GM19193 (cell line): ENCODE measurements at regions not wholly inside any gene's neighbourhood (a gene's known extent, or its start where the extent isn't known, plus 50 kb on each side); places are given as distances from the start of the nearest gene placed in this dataset.

Experiments
- POLR2A ChIP-seq: IDR thresholded peaks from 4 replicates; pipeline ENCODE4 v1.6.1; 2011; ENCODE audit not compliant: insufficient read depth, insufficient read length; ENCODE audit errors: extremely low read depth

DNA sequence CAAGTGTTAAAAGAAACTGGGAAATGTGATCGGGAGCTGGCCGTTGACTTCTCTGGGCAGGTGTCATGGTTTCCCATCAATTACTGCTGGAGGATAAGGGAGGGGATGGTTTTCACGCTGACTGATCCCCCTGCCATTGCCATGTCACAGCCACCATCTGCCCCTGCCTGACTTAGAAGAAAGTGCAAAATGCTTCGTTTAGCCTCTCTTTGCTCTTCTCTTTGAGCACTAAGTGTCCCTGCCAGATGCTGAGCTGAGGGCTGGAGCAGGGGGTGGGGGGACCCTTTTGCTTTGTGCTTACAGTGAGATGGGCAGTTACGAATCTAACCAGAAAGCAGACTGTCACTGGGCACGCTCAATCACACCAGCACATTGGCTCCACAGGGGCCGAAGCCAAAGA, 138.4 kb upstream of the ALDH1B1 start:
- no peak for TF ChIP-seq POLR2A

DNA sequence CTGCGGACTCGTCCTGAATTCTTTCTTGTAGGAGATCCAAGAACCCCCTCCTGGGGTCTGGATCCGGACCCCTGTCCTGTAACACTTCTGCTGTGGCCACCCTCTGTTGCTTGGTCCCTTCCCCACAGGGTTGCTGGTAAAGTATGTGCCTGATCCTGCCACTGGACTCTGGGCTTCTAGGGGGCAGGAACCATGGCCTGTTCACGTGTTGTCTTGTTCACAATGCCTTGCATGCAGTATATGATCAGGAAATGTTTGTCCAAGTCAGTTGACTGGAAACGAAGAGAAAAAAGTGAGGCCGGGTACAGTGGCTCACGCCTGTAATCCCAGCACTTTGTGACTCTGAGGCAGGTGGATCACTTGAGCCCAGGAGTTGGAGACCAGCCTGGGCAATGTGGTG, 139.3 kb upstream of the ALDH1B1 start:
- TF ChIP-seq POLR2A, result no peak

DNA sequence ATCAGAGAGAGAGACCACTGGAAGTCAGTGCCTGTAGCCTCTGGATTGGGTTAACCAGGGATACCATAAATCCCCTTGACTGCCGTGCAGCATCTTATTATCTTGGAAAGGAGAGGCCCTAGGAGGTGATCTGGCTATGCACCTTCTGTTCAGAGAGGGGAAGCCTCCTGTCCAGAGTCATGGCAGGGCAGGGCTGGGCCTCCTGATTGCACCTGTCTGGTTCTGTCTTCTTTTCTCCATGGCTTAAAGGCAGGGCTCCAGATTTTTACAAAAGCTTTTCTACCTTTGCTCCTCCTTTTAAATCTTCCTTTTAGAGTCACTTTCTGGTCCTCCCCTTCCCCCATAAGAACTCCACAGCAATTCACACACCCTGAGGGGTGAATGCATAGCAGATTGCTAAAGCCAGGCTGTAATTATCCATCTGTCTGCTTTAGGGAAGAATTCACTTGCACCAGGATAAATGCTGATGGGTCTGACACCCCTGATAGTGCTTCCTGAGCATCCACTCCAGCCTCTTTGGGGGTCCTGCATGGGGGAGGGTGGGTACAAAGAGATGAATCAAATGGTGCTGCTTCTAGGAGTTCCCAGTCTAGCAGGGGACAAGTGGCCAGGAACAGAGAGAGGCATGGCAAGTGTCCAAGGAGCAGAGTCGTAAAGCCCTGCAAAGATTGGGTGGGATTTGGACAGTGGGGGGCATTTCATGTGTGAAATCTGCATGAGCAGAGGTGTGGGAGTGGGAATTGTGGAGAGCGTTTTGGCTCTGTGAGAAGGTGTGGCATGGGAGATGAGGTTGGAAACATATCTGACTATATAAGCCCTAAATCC, 141.3 kb upstream of the ALDH1B1 start:
- no peak for TF ChIP-seq POLR2A

DNA sequence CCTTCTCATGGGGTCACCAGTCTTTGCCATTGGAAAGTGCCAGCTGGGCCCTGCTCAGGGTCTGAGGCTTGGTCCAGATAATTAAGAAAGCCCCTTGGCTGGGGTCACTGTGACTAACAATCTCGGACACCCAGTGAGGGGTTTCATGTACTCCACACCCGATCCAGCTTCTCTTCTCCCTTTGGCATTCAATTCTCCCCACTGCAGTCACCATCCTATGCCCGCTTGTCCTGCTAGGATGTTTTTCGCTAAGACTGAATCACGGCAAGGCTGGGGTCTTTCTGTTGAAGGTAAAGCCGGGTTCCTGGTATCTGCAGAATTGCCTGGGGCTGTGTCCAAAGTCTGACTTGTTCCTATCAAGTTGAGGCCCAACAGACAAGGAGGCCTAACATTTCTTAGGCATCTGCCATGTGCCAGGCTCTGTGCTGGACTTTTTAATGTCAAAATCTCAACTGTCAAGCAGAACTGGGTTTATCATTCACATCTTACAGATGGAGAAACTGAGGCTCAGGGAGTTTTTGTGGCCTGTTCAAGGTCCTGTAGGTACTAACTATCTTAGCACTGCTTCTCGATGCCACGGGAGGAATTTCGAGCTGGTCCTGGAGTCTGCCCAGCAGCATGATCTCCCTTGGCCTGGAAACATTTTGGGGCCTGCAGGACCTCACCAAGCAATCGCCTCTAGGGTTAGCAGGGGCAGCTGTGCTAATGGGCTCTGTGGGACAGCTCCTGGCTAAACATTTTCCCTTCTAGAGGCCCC, 142.0 kb upstream of the ALDH1B1 start:
- TF ChIP-seq POLR2A, result no peak

DNA sequence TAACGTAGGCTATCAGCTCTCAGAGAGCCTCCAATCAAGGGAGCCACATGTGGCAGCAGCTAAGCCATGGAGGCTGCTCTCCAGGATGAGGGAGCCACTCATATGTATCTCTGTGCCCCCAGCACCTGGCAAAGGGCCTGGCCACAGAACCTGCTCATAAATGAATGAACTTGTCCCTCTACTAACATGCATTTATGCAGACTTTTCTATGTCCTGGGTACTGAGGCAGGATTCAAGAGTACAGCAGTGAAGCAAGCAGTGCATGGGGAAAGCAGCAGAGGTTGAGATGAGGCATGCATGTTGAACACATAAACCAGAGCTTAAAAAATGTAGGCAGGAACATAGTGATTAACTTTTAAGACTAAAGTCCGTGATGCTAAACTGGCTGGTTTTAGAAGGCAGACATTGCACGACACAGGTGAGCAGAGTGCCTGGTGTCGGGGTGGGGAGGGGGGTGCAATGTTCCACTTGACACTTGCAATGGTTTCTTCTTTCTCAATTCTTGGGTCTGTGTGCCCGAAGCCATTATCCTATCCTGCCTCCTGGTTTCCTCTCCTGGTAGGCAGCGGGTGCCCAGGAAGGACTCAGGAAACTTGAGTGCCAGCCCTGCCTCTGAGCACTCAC, 142.8 kb upstream of the ALDH1B1 start:
- TF ChIP-seq POLR2A, result no peak

DNA sequence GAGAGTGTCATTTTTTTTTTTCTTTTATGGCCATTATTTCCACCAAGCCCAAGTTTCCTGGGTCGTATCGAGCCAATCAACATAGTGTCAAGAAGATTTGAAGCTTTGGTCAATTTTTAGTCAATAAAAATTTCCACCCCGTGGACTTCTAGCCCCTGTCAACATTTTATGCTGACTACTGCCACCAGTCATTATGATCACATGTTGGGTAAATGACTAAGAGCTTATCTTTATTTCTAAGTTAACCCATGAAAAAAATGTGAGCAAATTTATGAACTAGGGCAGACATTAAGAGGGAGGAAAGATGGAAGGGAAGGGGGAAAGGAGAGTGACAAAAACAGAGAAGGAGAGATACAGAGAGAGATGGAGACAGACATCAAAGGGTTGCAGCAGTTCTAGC, 143.5 kb upstream of the ALDH1B1 start:
- no peak for TF ChIP-seq POLR2A

DNA sequence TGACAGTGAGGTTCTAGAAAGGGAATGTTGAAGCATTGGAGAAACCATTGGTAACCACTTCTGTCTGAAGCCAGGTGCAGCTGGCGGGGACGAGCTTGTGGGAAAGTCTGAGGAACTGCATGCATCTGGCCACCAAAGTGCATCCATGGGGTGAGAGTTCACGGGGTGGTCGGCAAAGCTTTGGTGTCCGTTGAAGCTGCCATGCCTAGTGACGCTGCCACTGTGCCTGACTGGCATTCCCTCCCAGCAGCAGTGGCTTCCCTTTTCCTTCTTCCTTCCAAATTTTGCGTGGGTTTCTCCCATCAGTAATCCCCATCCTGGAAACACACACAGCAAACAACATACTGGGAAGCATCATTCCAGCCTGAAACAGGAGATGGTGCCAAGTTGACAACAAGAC, 145.7 kb upstream of the ALDH1B1 start:
- no peak for TF ChIP-seq POLR2A

DNA sequence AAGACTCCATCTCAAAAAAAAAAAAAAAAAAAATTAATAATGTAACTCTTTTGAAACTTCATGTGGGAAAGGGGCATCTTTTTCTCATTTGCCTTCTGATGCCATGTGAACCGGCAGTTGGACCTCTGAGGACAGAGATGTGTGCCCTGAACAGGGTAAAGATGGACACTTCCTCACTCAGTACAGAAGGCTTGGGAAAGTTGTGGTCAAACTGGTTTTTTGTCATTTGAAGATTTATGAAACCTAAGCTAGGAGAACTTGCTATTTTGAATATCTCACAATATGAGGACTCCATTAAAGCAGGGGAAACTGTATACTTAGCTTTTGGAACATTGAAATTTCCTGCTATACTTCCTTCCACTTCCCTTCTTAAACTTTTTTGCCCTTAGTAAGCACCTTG, 147.5 kb upstream of the ALDH1B1 start:
- no peak for TF ChIP-seq POLR2A

DNA sequence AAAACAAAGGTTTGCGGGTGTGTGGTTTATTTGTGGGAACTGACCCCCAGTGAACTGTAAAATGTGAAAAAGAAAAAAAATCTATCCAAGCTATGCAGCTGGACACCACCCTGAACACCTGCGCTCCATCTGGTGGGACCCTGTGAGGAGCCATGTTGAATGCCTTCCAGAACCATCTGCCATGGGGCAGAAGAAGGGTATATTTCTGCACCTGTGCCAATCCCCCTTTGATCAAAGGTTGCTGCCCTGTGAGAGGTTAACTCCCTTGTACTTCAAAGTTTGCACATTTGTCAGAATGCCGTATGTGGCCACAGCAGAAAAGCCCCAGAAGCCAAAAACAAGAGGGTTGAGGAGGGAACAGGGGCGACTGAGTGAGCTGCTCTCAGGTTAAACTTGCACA, 148.5 kb upstream of the ALDH1B1 start:
- no peak for TF ChIP-seq POLR2A

DNA sequence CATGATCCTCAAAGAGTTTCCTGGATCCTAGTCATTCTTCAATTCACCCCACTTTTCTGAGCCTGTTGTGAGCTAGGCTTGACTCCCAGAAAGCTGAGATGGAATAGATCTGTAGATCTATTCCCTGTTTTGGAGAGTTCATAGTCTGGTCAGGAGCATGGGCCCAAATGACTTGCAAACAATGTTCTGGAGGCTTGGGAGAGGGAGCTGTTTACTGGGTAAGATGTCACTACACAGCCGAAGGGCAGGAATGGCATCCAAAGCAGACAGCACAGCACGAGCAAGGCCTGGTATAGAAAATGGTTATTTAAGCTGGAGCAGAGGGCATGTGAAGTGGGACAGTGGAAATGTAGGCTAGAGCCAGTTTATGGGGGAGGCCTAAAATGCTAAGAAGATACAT, 152.5 kb upstream of the ALDH1B1 start:
- no peak for TF ChIP-seq POLR2A

DNA sequence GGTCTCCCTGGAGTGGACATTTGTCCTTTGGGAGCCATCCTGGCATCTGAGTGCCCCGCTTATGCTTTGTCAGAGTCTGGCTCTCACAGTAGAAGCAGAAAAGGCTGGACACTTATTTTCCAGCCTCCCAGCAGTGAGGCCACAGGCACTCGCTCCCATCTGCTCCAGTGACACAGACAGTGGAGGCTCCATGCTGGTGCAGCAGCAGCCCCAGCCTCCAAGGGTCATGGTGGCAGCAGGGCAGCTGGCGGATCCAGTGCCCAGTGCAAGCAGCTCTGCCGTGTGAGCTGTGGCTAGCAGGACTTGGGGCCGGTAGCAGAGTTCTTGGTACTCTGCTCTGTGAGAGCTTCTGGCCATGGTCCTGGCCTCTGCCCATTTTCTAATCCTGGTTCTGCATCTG, 157.3 kb upstream of the ALDH1B1 start:
- TF ChIP-seq POLR2A, result no peak

DNA sequence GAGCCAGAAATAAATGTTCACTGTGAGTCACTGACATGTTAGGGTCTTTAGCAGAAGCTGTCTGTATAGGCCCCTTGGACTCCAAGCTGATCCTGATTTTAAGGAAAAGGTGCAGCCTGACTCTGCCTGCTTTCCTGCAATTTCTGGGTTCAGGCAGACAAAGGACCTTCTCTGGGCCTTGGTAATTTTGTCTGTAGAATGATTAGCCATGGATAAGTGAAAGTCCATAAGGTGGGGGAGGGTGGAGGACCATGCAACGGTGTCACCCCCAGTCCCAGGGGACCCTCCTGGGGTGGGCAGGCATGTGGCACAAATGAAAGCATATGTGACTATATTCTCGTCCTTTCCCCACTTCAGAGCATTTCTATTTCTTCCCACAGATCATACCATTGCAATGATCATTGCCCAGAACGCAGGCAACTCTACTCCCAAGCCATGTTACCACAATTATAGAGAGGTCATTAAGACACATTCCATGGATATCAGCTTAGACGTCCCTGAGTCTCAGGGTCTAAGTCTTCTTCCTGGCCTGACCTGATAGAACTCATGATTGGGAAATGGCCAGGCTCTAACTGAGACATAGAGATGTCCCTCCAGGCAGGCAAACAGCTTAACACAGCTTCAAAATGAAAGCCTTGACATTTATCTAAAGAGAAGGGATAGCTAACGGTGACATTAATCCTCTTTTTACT, 157.9 kb upstream of the ALDH1B1 start:
- TF ChIP-seq POLR2A, result no peak

DNA sequence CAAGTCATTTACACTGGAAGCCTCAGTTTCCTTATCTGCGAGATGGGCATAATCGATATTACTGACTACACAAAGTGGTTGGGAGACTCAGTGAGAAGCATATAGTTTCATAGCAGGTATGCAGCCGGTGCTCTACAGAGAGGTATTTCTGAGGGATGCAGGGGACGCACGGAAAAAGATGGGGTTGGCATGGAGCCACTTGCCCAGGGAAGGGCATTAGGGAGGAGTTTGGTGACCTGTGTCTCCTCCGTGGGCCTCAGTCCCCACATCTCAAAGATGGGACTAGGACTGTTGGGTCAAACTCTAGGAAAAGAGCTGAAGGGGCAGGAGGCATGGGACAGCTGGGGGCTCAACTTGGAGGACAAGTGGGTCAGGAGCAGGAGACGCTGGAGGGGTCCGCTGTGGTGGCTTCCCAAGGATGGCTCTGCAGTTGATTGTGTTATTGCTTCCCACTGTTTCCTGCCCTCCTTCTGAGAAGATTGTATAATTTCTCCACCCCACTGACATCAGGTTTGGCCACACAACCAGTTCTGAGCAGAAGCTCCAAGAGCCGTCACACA, 158.6 kb upstream of the ALDH1B1 start:
- TF ChIP-seq POLR2A, result no peak

DNA sequence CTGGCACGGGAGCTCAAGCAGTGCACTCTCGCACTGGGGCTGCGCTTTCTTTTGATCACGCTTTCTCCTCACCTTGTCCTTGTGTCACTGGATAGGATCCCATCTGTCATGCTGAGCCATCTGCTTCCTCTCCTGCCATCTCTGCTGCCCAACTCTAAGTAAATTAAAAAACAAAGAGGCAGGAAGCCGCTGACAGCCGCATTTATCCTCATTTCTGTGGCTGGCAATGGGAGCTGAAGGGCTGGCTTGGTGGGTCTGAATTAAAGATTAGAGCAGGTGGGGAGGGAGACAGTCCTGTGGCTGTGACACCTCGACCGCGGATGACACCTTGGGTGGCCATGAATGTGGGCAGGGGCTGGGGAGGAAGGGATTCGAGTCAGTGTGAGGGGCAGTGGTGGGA, 159.2 kb upstream of the ALDH1B1 start:
- no peak for TF ChIP-seq POLR2A

DNA sequence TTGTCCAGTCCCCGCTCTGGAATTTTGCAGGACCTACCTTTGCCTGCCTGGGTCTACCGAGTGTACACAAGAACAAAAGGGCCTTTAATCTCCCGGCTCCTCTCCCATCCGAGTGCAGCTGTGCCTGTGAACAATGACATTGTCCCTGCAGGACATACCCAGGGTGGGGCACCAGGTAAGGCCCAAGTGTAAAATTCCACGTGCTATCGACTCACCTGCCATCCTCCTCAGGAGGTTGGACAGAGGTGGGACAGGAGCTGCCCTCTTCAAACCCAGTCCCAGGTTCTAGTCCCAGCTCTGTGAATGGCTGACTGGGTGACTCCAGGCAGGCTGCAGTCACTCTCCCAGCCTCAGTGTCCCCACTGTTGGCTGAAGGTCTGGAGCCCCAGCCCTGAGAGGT, 159.6 kb upstream of the ALDH1B1 start:
- no peak for TF ChIP-seq POLR2A

DNA sequence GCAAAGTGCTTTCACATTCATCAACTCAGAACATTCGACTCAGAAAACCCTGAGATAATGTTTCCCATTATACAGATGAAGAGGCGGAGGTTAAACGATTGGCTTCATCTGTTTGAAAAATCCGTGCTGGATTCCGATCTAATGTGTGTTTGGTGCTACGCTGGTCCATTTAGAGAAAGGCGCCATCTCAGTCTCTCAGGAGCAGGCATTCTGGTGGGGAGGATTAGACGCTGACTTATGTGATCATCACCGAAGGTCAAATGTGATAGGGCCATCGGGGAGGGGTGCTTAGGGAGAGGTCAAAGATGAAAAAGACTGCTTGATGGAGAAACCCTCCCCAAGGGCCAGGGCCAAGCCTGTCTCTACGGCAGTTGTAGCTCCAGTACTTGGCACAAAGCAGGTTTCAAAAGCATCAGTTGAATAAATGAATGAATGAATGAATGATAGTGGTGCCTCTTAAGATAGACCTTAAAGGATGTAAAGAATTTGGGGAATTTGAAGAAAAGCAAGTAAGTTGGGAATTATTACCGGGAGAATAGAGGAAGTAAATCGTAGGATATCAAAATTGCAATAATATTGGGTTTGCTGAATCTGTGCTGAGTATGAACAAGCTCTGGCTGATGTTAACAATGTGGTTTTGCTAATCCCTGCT, 160.6 kb upstream of the SHB start:
- no peak for TF ChIP-seq POLR2A
